ENCODE measurements at regions not wholly inside any gene's neighbourhood (a gene's known extent, or its start where the extent isn't known, plus 50 kb on each side); places are given as distances from the start of the nearest gene placed in this dataset.
"Not testable (repeated sequence)": the region's sequence is repeated elsewhere in the genome, so short reads cannot be mapped to it uniquely, and the experiment has no call there.

- H3K36me3 ChIP-seq (ENCODE audit: control insufficient read depth in 4 of 4, insufficient read depth in 4 of 4, low read length in 3 of 4); H3K27ac ChIP-seq (ENCODE audit: insufficient read depth in 1 of 2, low read depth in 1 of 2, low read length in 2 of 2, poor library complexity in 1 of 2, severe bottlenecking in 2 of 2); H3K4me3 ChIP-seq (ENCODE audit: control insufficient read depth in 1 of 7, extremely low read depth in 1 of 7, insufficient read depth in 4 of 7, low read depth in 2 of 7, low read length in 6 of 7); H3K27me3 ChIP-seq (replicated peaks in 2 of 5; ENCODE audit: control insufficient read depth in 4 of 5, insufficient read depth in 5 of 5, low read length in 4 of 5); H3K9me3 ChIP-seq (ENCODE audit: control extremely low read depth in 1 of 5, control insufficient read depth in 4 of 5, insufficient read depth in 2 of 5, low read depth in 1 of 5, low read length in 4 of 5); H3K4me1 ChIP-seq (ENCODE audit: control extremely low read depth in 1 of 4, control insufficient read depth in 4 of 4, insufficient read depth in 4 of 4, low read length in 3 of 4); CTCF ChIA-PET; POLR2A ChIA-PET; DNase-seq: not testable (repeated sequence)
- WGBS (ENCODE audit: insufficient coverage): 96% methylated on average over 4 of the region's 9 CpGs
Measured at GRCh38 chr16:29185872-29186271, 201.0 kb downstream of the LAT start.

GRCh38 chr16:29184738-29185438, 200.0 kb downstream of the LAT start:
- H3K4me1 ChIP-seq (ENCODE audit: control extremely low read depth in 1 of 4, control insufficient read depth in 4 of 4, insufficient read depth in 4 of 4, low read length in 3 of 4); CTCF ChIA-PET; H3K9me3 ChIP-seq (ENCODE audit: control extremely low read depth in 1 of 5, control insufficient read depth in 4 of 5, insufficient read depth in 2 of 5, low read depth in 1 of 5, low read length in 4 of 5); H3K27me3 ChIP-seq (replicated peaks in 2 of 5; ENCODE audit: control insufficient read depth in 4 of 5, insufficient read depth in 5 of 5, low read length in 4 of 5); POLR2A ChIA-PET; H3K36me3 ChIP-seq (ENCODE audit: control insufficient read depth in 4 of 4, insufficient read depth in 4 of 4, low read length in 3 of 4); H3K27ac ChIP-seq (ENCODE audit: insufficient read depth in 1 of 2, low read depth in 1 of 2, low read length in 2 of 2, poor library complexity in 1 of 2, severe bottlenecking in 2 of 2): not testable (repeated sequence)
- WGBS (ENCODE audit: insufficient coverage): 77% methylated on average over 27 of the region's 41 CpGs
- H3K4me3 ChIP-seq (ENCODE audit: control insufficient read depth in 1 of 7, extremely low read depth in 1 of 7, insufficient read depth in 4 of 7, low read depth in 2 of 7, low read length in 6 of 7): peak overlapping the region in 3 of 7 experiments; percentile 1 to 58 (median 19)
- peak in 1 of 3 donors; percentile 13 for DNase-seq

- CTCF ChIA-PET; H3K27ac ChIP-seq (ENCODE audit: insufficient read depth in 1 of 2, low read depth in 1 of 2, low read length in 2 of 2, poor library complexity in 1 of 2, severe bottlenecking in 2 of 2); H3K27me3 ChIP-seq (replicated peaks in 2 of 5; ENCODE audit: control insufficient read depth in 4 of 5, insufficient read depth in 5 of 5, low read length in 4 of 5); DNase-seq; POLR2A ChIA-PET; H3K4me3 ChIP-seq (ENCODE audit: control insufficient read depth in 1 of 7, extremely low read depth in 1 of 7, insufficient read depth in 4 of 7, low read depth in 2 of 7, low read length in 6 of 7); H3K4me1 ChIP-seq (ENCODE audit: control extremely low read depth in 1 of 4, control insufficient read depth in 4 of 4, insufficient read depth in 4 of 4, low read length in 3 of 4); H3K9me3 ChIP-seq (ENCODE audit: control extremely low read depth in 1 of 5, control insufficient read depth in 4 of 5, insufficient read depth in 2 of 5, low read depth in 1 of 5, low read length in 4 of 5); H3K36me3 ChIP-seq (ENCODE audit: control insufficient read depth in 4 of 4, insufficient read depth in 4 of 4, low read length in 3 of 4): not testable (repeated sequence)
- over 99% methylated on average over 14 of the region's 25 CpGs for WGBS (ENCODE audit: insufficient coverage)
Measured at GRCh38 chr16:29182940-29183868, 198.4 kb downstream of the LAT start.

- WGBS (ENCODE audit: insufficient coverage): 98% methylated on average over 8 of the region's 9 CpGs
- ChIA-PET CTCF (no interaction called here), POLR2A (no interaction called here)
- H3K27me3 ChIP-seq (replicated peaks in 2 of 5; ENCODE audit: control insufficient read depth in 4 of 5, insufficient read depth in 5 of 5, low read length in 4 of 5): no peaks in the 10 kb centered on the region
- H3K36me3 ChIP-seq (ENCODE audit: control insufficient read depth in 4 of 4, insufficient read depth in 4 of 4, low read length in 3 of 4): peaks cover 0 to 5% (median 2%) of the 10 kb centered on the region in 4 experiments
- H3K9me3 ChIP-seq (ENCODE audit: control extremely low read depth in 1 of 5, control insufficient read depth in 4 of 5, insufficient read depth in 2 of 5, low read depth in 1 of 5, low read length in 4 of 5): no peaks in the 10 kb centered on the region
- H3K27ac ChIP-seq (ENCODE audit: insufficient read depth in 1 of 2, low read depth in 1 of 2, low read length in 2 of 2, poor library complexity in 1 of 2, severe bottlenecking in 2 of 2): no peak overlapping the region
- no peak for DNase-seq
- H3K4me3 ChIP-seq (ENCODE audit: control insufficient read depth in 1 of 7, extremely low read depth in 1 of 7, insufficient read depth in 4 of 7, low read depth in 2 of 7, low read length in 6 of 7): no peak overlapping the region
- H3K4me1 ChIP-seq (ENCODE audit: control extremely low read depth in 1 of 4, control insufficient read depth in 4 of 4, insufficient read depth in 4 of 4, low read length in 3 of 4): peaks cover 0 to 1% (median 0%) of the 10 kb centered on the region in 4 experiments
Measured at GRCh38 chr16:29182501-29182900, 197.6 kb downstream of the LAT start.

DNA sequence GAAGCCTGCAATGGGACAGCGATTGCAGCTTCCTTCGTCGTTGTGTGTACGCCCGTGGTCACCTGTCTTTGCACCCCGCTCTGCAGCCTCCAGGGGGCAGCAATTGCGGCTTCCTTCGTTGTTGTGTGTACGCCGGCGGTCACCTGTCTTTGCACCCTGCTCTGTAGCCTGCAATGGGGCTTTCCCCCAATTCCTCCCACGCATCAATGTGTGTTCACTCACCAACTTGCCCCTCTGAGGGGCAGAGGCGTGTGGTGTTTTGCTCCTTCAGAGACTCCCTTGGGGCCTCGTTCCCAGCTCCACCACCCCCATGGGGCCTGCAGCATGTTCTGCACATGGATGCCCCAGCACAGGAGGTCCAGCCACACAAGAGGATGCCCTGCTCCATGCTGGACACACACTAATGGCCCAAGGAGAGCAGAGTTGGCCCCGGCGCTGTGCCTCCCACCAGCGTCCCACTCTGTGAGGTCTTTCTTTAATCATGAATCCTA, 197.1 kb downstream of the LAT start:
- H3K9me3 ChIP-seq (ENCODE audit: control extremely low read depth in 1 of 5, control insufficient read depth in 4 of 5, insufficient read depth in 2 of 5, low read depth in 1 of 5, low read length in 4 of 5); H3K27me3 ChIP-seq (replicated peaks in 2 of 5; ENCODE audit: control insufficient read depth in 4 of 5, insufficient read depth in 5 of 5, low read length in 4 of 5); H3K4me1 ChIP-seq (ENCODE audit: control extremely low read depth in 1 of 4, control insufficient read depth in 4 of 4, insufficient read depth in 4 of 4, low read length in 3 of 4); H3K36me3 ChIP-seq (ENCODE audit: control insufficient read depth in 4 of 4, insufficient read depth in 4 of 4, low read length in 3 of 4); H3K4me3 ChIP-seq (ENCODE audit: control insufficient read depth in 1 of 7, extremely low read depth in 1 of 7, insufficient read depth in 4 of 7, low read depth in 2 of 7, low read length in 6 of 7); DNase-seq; POLR2A ChIA-PET; CTCF ChIA-PET; H3K27ac ChIP-seq (ENCODE audit: insufficient read depth in 1 of 2, low read depth in 1 of 2, low read length in 2 of 2, poor library complexity in 1 of 2, severe bottlenecking in 2 of 2): not testable (repeated sequence)
- WGBS (ENCODE audit: insufficient coverage): 95% methylated on average over 16 of the region's 17 CpGs

DNA sequence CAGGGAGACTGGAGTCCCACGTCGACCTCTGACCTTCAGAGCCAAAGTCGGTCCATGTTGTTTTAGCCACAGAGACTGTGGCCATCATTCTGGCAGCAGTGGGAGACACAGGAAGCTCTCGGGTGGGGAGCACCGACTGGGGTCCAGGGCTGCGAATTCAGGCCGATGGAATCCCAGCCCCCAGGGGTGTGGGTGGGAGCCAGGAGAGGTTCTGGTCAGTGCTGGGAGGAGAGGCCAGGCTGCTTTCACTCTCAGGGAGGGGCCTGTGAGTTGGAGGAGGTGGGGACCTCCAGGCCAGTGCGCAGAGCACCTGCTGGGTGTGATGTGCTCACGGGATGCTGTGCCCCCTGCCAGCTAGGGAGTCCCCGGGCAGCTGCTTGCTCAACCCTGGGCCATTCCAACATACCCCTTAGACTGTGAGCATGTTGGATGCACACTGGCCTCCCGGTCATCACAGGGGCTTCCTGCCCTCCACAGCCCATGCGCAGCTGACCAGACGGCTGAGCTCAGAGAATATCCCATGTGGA, 196.5 kb downstream of the LAT start:
- H3K36me3 ChIP-seq (ENCODE audit: control insufficient read depth in 4 of 4, insufficient read depth in 4 of 4, low read length in 3 of 4); DNase-seq; H3K27ac ChIP-seq (ENCODE audit: insufficient read depth in 1 of 2, low read depth in 1 of 2, low read length in 2 of 2, poor library complexity in 1 of 2, severe bottlenecking in 2 of 2); H3K4me1 ChIP-seq (ENCODE audit: control extremely low read depth in 1 of 4, control insufficient read depth in 4 of 4, insufficient read depth in 4 of 4, low read length in 3 of 4); POLR2A ChIA-PET; H3K4me3 ChIP-seq (ENCODE audit: control insufficient read depth in 1 of 7, extremely low read depth in 1 of 7, insufficient read depth in 4 of 7, low read depth in 2 of 7, low read length in 6 of 7); H3K9me3 ChIP-seq (ENCODE audit: control extremely low read depth in 1 of 5, control insufficient read depth in 4 of 5, insufficient read depth in 2 of 5, low read depth in 1 of 5, low read length in 4 of 5); H3K27me3 ChIP-seq (replicated peaks in 2 of 5; ENCODE audit: control insufficient read depth in 4 of 5, insufficient read depth in 5 of 5, low read length in 4 of 5); CTCF ChIA-PET: not testable (repeated sequence)
- WGBS (ENCODE audit: insufficient coverage): 98% methylated on average over 7 of the region's 13 CpGs

- 100% methylated on average over 9 of the region's 15 CpGs for WGBS (ENCODE audit: insufficient coverage)
- CTCF ChIA-PET; H3K27me3 ChIP-seq (replicated peaks in 2 of 5; ENCODE audit: control insufficient read depth in 4 of 5, insufficient read depth in 5 of 5, low read length in 4 of 5); H3K27ac ChIP-seq (ENCODE audit: insufficient read depth in 1 of 2, low read depth in 1 of 2, low read length in 2 of 2, poor library complexity in 1 of 2, severe bottlenecking in 2 of 2); H3K9me3 ChIP-seq (ENCODE audit: control extremely low read depth in 1 of 5, control insufficient read depth in 4 of 5, insufficient read depth in 2 of 5, low read depth in 1 of 5, low read length in 4 of 5); H3K4me3 ChIP-seq (ENCODE audit: control insufficient read depth in 1 of 7, extremely low read depth in 1 of 7, insufficient read depth in 4 of 7, low read depth in 2 of 7, low read length in 6 of 7); H3K4me1 ChIP-seq (ENCODE audit: control extremely low read depth in 1 of 4, control insufficient read depth in 4 of 4, insufficient read depth in 4 of 4, low read length in 3 of 4); DNase-seq: not testable (repeated sequence)
- POLR2A ChIA-PET: interaction anchor here (1.1 kb wide), 1 partner anchor 35 kb away, joined by 3 read pairs; no protein-coding TSS in a partner anchor
- peaks cover 0 to 13% (median 2%) of the 10 kb centered on the region in 4 experiments for H3K36me3 ChIP-seq (ENCODE audit: control insufficient read depth in 4 of 4, insufficient read depth in 4 of 4, low read length in 3 of 4)
Measured at GRCh38 chr16:29180206-29180600, 195.4 kb downstream of the LAT start.

Data from common myeloid progenitor, CD34-positive (primary cell).